B cell (primary cell): ENCODE measurements at regions not wholly inside any gene's neighbourhood (a gene's known extent, or its start where the extent isn't known, plus 50 kb on each side); places are given as distances from the start of the nearest gene placed in this dataset.

Experiments used
- ATAC-seq: fragments of 200-7000 bp; cut with Tn5 transposase; one replicate; pipeline ENCODE4 v1.10.0; 2021; ENCODE audit warnings: low read depth, mild to moderate bottlenecking, moderate number of reproducible peaks, moderate library complexity
- CTCF ChIA-PET: fragments of 350-600 bp; sonication (Branson Sonifier 250); formaldehyde crosslinking; loops from one replicate; lab custom pipeline; 2021; ENCODE audit warnings: antibody characterized with exemption, inconsistent platforms; lab: Charles Lee
- POLR2A ChIA-PET: fragments of 350-600 bp; sonication (Branson Sonifier 250); formaldehyde crosslinking; loops from one replicate; lab custom pipeline; 2021; ENCODE audit warnings: antibody characterized with exemption; lab: Charles Lee
- DNase-seq: peaks from one replicate; pipeline ENCODE4 v3.0.0; 2013
- H2AFZ ChIP-seq: 2 replicates; pipeline ENCODE4 v1.6.1; 2012; ENCODE audit warnings: mild to moderate bottlenecking, low read depth, low read length; ENCODE audit not compliant: insufficient read depth, poor library complexity, severe bottlenecking
- H3K27ac ChIP-seq, 2 donors: 1 replicate in 1 of 2; 2 replicates in 1 of 2; pipeline ENCODE4 v1.5.1; 2012 to 2013; ENCODE audit warnings: low read length in 2 of 2, mild to moderate bottlenecking in 2 of 2, moderate library complexity in 1 of 2
- H3K27me3 ChIP-seq, 4 experiments: fragments of 200-600 bp in 1 of 4; sonication (generic) in 1 of 4; replicated peaks in 1 of 4; 1 replicate in 2 of 4; 2 replicates in 2 of 4; pipeline versions ENCODE4 v1.6.1 to v1.7.0; 2013 to 2016; ENCODE audit warnings: low read length in 3 of 4, mild to moderate bottlenecking in 2 of 4, mixed read lengths in 1 of 4, moderate library complexity in 1 of 4; ENCODE audit not compliant: insufficient read depth in 4 of 4, control insufficient read depth in 3 of 4; ENCODE audit errors: control extremely low read depth in 1 of 4
- H3K36me3 ChIP-seq, 2 experiments: replicated peaks in 1 of 2; 1 replicate in 1 of 2; 2 replicates in 1 of 2; pipeline versions ENCODE4 v1.6.1 to v1.7.1; 2013; ENCODE audit warnings: low read length in 1 of 2; ENCODE audit not compliant: insufficient read depth in 2 of 2, control insufficient read depth in 1 of 2; ENCODE audit errors: control extremely low read depth in 1 of 2, extremely low read depth in 1 of 2
- H3K4me1 ChIP-seq, 2 donors: fragments of 200-600 bp in 1 of 2; sonication (generic) in 1 of 2; 1 replicate in 1 of 2; 2 replicates in 1 of 2; pipeline versions ENCODE4 v1.5.1 to v1.6.1; 2013 to 2017; ENCODE audit warnings: low read length in 2 of 2; ENCODE audit not compliant: control insufficient read depth in 2 of 2, insufficient read depth in 2 of 2
- H3K4me2 ChIP-seq: replicated peaks from 2 replicates; pipeline ENCODE3; 2012; ENCODE audit warnings: mild to moderate bottlenecking, low read depth, low read length; ENCODE audit not compliant: poor library complexity, severe bottlenecking
- H3K4me3 ChIP-seq, 5 experiments: fragments of 200-600 bp in 1 of 5; sonication (generic) in 1 of 5; 1 replicate in 3 of 5; 2 replicates in 2 of 5; pipeline versions ENCODE4 v1.5.1 to v1.7.0; 2011 to 2016; ENCODE audit warnings: low read length in 4 of 5, mild to moderate bottlenecking in 4 of 5, low read depth in 2 of 5, control low read depth in 1 of 5, moderate library complexity in 1 of 5; ENCODE audit not compliant: insufficient read depth in 1 of 5; ENCODE audit errors: control extremely low read depth in 1 of 5, extremely low read depth in 1 of 5
- H3K79me2 ChIP-seq: fragments of 200-600 bp; sonication (generic); one replicate; pipeline ENCODE4 v1.6.0; 2016; ENCODE audit warnings: low read length; ENCODE audit not compliant: control insufficient read depth, insufficient read depth
- H3K9ac ChIP-seq: fragments of 200-600 bp; sonication (generic); 2 replicates; pipeline ENCODE4 v1.6.1; 2017; ENCODE audit warnings: mild to moderate bottlenecking, low read length, moderate library complexity
- H3K9me3 ChIP-seq, 3 donors: one replicate each; pipeline versions ENCODE4 v1.6.1 to v1.7.1; 2013; ENCODE audit warnings: low read length in 2 of 3; ENCODE audit not compliant: control insufficient read depth in 2 of 3, insufficient read depth in 1 of 3; ENCODE audit errors: control extremely low read depth in 1 of 3
- H4K20me1 ChIP-seq: 2 replicates; pipeline ENCODE4 v1.6.0; 2012; ENCODE audit warnings: mild to moderate bottlenecking, low read length; ENCODE audit not compliant: insufficient read depth, control insufficient read depth, poor library complexity, severe bottlenecking
- H3K27ac Mint-ChIP-seq: one replicate; pipeline ENCODE4 v1.8.0; 2021; ENCODE audit warnings: mixed read lengths
- H3K27me3 Mint-ChIP-seq: one replicate; pipeline ENCODE4 v1.8.0; 2021; ENCODE audit warnings: mixed read lengths
- H3K4me1 Mint-ChIP-seq: one replicate; pipeline ENCODE4 v1.8.0; 2021; ENCODE audit warnings: mixed read lengths
- H3K4me3 Mint-ChIP-seq: one replicate; pipeline ENCODE4 v1.8.0; 2021; ENCODE audit warnings: mixed read lengths
- H3K9me3 Mint-ChIP-seq: one replicate; pipeline ENCODE4 v1.8.0; 2022; ENCODE audit warnings: mixed read lengths; ENCODE audit not compliant: insufficient read depth
- CTCF ChIP-seq: fragments of 200-600 bp; IDR thresholded peaks from one replicate; pipeline ENCODE4 v1.8.0; 2022; ENCODE audit warnings: antibody characterized with exemption, mild to moderate bottlenecking
- WGBS: methylation state at CpG from one replicate; pipeline ENCODE4 v1.1.5; 2013; ENCODE audit warnings: missing lambda C conversion rate; ENCODE audit not compliant: insufficient coverage; 5-methylcytosine and 5-hydroxymethylcytosine counted together
- intact Hi-C: fragments of 100-400 bp; cut with micrococcal nuclease; formaldehyde crosslinking; loops from one replicate; pipeline ENCODE4 v1.10.0; 2022

- Histone ChIP-seq H2AFZ (no peak overlapping the region), H3K9ac (no peak overlapping the region), H3K27ac (no peak overlapping the region), H3K27me3 (peaks cover 0 to 16% (median 0%) of the 10 kb centered on the region in 4 experiments), H3K9me3 (peaks cover 0 to 21% (median 3%) of the 10 kb centered on the region in 3 donors), H3K4me3 (no peak overlapping the region), H3K36me3 (no peaks in the 10 kb centered on the region), H3K79me2 (no peaks in the 10 kb centered on the region), H4K20me1 (no peaks in the 10 kb centered on the region), H3K4me2 (no peak overlapping the region), H3K4me1 (peaks cover 2 to 4% of the 10 kb centered on the region in 2 donors)
- peaks cover 6% of the 10 kb centered on the region for H3K27me3 Mint-ChIP-seq
- ChIA-PET POLR2A (no interaction called here), CTCF (no interaction called here)
- intact Hi-C loops, result no loop called here
- H3K27ac Mint-ChIP-seq, result no peak overlapping the region
- TF ChIP-seq CTCF, result no peak
- H3K4me3 Mint-ChIP-seq, result no peak overlapping the region
- 93% methylated on average over 37 of the region's 37 CpGs for WGBS
- H3K9me3 Mint-ChIP-seq, result no peaks in the 10 kb centered on the region
- no peaks in the 10 kb centered on the region for H3K4me1 Mint-ChIP-seq
- DNase-seq (no peak), ATAC-seq (no peak)
These were observed 192.3 kb downstream of the DLL1 start for GRCh38 chr6:170098428-170099170.

GRCh38 chr6:170097505-170098427, 193.1 kb downstream of the DLL1 start:
- no peak overlapping the region for H3K4me3 Mint-ChIP-seq

More at GRCh38 chr6:170097505-170098427, 193.1 kb downstream of the DLL1 start:
- Mint-ChIP-seq H3K27me3 (peaks cover 6% of the 10 kb centered on the region), H3K9me3 (no peaks in the 10 kb centered on the region), H3K27ac (no peak overlapping the region), H3K4me1 (no peaks in the 10 kb centered on the region)
- WGBS, result 83% methylated on average over 22 of the region's 22 CpGs
- no peak overlapping the region for H3K27ac ChIP-seq
- no peak overlapping the region for H2AFZ ChIP-seq
- H3K4me1 ChIP-seq, result peaks cover 2 to 4% of the 10 kb centered on the region in 2 donors
- peaks cover 0 to 21% (median 3%) of the 10 kb centered on the region in 3 donors for H3K9me3 ChIP-seq
- ChIA-PET CTCF (no interaction called here), POLR2A (no interaction called here)
- DNase-seq (no peak), ATAC-seq (no peak)
- no peaks in the 10 kb centered on the region for H3K36me3 ChIP-seq
- H3K4me3 ChIP-seq, result no peak overlapping the region
- no peaks in the 10 kb centered on the region for H3K79me2 ChIP-seq
- TF ChIP-seq CTCF, result no peak
- no peak overlapping the region for H3K9ac ChIP-seq
- H4K20me1 ChIP-seq, result no peaks in the 10 kb centered on the region
- H3K27me3 ChIP-seq, result peaks cover 0 to 16% (median 0%) of the 10 kb centered on the region in 4 experiments
- H3K4me2 ChIP-seq, result no peak overlapping the region
- intact Hi-C loops, result no loop called here
